Dermis microvascular lymphatic vessel endothelial cell (primary cell): ENCODE measurements at regions not wholly inside any gene's neighbourhood (a gene's known extent, or its start where the extent isn't known, plus 50 kb on each side); places are given as distances from the start of the nearest gene placed in this dataset.

Source experiments
- DNase-seq, 2 donors: peaks; one replicate each; pipeline versions ENCODE4 v3.0.0 to v3.0.0-alpha.2; 2010; ENCODE audit warnings: low read depth in 2 of 2

DNA sequence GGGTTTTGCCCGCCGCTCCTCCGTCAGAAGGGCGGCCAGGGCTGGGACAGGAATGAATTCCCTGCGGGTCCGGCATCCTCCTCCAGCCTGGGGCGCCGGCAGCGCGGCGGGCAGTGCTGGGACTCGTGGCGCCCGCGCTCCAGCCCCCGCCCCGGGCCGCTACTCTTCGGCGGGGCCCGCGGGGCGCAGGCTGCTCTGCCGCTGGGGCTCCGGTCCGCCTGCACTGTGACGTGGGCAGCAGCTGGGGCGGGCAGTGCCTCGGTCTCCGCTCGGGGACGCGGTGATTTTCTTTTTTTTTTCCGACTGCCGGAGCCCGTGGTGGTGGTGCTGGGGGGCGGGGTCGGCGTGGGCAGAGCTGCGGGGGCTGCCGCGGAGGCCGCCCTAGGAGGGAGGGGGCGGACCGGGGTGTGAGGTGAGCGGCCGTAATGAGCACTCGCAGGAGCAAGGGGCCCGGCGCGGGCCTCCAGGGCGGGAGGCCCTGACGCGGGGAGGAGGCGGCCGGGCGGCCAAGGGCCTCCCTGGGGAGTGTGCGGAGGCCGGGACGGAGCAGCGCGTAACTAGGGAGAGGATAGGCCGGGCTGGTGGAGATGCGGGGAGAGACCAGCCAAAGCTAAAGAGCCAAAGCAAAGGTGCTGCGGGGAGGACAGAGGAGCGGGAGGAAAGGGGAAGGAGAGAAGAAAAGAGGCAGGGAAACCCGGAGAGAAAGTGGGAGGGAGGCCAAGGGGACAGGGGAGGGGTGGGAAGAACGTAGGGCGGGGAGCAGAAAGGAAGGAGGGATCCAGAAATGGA lies 73.3 kb upstream of the ZBED5 start:
- DNase-seq = peak in 1 of 2 donors; percentile 79

DNA sequence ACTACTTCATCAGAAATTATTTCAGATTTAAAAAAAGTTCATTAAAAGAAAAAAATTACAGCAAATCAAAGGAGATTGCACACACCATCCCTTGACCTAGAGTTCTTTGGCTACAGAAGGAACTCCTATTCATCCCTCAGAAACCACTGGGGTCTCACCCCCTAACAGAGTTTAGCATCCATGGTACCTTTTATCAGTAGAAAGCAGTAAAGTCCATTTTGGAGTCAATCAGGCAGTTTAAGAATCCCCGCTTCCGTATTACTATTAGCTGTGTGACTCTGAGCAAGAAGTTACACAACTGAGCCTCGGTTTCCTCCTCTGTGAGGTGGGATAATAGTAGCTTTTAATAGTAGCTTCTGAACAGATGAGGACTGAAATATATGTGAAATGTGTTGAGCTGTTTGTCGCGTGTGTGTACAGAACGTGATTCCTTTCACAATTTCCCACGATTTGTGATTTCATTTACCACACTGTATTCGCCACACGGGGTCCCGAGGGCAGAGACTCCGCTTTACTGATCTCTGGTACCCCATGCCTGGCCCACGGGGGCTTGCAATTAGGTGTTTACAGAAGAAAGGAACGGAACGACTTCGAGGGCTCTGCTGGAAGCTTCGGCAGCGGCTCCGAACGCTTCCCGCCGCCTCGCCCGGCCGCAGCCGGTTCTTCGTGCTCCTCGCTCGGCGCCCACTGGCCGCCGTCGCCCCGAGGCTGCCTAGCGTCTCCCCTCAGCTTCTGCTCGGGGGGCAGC lies 72.5 kb upstream of the ZBED5 start:
- peak in 1 of 2 donors; percentile 33 for DNase-seq

DNA sequence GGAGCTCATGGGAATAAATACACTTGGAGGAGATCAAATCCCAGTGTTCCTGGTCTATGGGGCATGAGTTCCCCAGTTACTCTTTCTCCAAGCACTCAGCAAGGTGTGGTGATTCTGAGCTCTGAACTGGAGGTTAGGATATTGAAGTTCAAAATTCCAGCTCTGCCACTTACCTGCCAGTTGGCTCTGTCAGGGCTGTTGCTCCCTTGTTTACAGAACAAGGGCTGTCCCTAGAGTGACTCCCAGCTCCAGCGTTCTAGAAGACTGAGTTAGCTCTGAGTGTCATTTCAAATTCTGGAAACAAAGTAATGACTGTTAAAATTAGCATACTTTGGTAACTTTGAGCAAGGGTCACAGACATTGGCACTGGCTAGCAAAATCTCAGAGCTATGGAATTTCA lies 69.7 kb upstream of the ZBED5 start:
- no peak for DNase-seq

DNA sequence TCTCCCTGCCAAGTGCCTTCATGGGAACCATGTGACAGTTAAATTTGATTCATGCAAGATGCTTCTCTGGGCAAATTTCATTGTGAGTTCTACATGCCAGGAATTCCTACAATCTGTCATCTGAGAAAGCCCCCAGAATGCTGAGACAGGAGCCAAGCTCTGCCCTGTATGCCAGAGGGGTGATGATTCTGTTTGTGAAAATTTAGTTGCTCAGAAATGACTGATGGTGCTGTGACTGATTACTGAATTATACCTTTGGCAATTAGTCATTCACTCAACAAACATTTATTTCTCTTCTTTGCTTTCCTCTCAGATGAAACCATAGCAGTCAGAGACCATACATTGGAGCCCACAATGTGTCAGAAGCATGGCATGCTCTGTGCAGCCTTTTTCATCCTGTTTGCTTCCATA lies 69.0 kb upstream of the ZBED5 start:
- no peak for DNase-seq

DNA sequence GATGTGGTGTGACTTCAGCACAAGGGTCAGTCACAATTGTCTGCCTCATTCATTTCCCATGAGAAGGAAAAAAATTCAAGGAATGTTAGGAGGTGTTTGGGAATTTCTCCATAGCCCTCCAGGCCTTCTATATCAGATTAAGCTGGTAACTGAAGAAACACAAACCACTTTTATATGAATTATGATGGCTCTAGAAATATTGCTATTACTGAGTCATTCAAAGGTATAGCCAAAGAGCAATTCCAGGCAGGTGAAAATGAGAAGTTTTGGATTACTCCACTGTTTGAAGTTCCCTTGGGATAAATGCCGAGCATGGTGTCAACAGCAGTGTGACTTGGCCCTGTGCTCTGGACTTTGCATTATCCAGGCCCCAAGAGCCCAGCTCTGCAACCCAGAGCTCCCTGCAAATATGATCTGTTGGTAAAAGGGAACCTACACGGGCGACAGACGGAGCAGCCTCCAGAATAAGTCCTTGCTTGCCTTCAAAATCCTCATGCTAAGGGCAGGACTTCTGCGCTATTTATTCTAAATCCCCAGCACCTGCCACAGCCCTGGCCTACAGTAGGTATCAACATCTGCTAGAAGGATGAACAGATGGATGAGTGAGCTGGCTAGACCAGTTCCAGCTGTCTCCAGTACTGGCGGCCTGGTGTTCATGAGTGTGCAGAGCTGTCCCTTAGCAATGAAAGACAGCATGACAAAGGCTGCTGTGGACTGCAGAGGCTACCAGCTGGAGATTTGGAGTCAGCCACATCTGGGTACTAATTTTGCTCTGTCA lies 67.5 kb upstream of the ZBED5 start:
- DNase-seq = no peak

DNA sequence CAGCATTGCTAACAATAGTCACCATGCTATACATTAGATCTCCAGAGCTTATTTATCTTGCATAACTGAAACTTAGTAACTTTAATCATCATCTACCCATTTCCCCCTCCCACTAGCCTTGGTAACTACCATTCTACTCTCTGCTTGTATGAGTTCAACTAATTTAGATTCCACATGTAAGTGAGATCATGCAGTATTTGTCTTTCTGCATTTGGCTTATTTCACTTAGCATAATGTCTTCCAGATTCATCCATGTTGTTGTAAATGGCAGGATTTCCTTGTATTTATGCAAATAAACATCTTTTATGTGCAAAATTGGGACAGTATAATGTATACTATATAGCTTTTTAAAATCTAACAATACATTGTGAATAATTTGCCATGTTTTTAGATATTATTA lies 66.0 kb upstream of the ZBED5 start:
- DNase-seq = no peak

DNA sequence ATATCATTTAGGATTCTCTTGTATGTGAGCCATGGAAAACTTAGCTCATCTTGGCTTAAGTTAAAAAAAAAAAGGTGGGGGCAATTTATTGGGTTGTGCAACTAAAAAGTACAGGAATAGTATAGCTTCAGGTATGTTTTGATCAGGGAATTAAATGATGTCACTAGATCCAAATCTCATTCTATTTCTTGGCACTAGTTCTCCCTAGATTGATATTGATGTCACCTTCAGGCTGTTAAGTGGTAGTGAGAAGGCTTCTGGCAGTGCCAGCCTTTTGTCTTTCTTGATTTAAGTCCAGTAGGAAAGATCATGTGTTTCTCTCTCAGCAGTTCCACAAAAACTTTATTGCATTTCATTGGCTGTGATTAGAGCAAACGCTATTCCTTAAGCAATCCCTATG lies 65.0 kb upstream of the ZBED5 start:
- no peak for DNase-seq

DNA sequence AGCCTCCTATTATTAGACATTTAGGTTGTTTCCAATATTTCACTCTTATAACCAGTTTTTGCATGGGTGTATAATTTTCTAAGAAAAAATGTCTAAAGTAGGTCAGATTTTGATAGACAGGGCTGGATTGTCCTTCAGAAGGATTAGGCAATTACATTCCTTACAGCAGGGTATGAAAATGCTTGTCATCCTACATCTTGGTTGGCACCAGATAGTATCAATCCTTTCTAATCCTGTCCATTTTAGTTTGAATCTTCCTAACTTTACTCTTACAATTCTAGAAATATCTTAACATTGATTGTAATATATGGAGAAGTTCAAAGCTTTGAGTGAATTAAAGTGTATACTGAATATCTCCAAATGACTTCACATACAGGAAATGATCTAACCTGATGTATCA lies 63.0 kb upstream of the ZBED5 start:
- DNase-seq = no peak

DNA sequence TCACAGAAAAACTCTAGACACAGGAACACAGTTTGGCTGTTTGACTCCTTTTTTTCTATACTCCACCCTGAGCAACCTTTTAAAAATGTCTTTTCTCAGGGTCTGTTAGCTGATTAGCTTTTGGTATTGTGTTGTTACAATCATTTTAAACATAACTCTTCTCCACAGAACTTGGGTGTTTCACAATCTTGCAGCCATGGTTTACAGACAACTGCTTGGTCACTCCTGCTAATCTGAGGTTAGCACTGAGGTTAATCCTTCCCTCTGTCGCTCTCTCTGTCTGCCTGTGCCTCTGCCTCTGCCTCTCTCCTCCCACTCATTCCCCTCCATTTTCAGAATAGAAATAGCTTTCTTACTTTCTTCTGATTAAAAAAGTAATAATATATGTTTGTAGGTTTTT lies 62.4 kb upstream of the ZBED5 start:
- no peak for DNase-seq

DNA sequence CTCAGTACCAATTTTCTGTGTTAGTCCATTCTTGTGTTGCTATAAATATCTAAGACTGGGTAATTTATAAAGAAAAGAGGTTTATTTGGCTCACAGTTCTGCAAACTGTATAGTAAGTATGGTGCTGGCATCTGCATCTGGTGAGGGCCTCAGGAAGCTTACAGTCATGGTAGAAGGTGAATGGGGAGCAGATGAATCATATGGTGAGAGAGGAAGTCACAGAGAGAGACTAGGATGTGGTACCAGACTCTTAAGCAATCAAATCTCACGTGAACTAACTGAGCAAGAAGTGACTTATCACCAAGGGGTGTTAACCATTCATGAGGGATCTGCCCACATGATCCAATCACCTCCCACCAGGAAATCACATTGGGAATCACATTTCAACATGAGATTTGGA lies 60.8 kb upstream of the ZBED5 start:
- no peak for DNase-seq

DNA sequence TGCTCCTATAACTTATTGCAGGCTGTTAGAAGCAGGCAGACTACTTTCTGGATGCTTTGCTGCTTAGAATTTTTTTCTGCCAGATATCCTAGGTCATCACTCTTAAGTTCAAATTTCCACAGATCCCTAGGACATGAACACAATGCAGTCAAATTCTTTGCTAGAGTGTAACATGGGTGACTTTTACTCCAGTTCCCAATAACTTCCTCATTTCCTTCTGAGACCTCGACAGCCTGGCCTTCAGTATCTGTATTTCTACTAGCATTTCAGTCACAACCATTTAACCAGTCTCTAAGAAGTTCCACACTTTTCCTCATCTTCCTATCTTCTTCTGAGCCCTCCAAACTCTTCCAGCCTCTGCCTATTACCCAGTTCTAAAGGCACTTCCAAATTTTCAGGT lies 60.4 kb upstream of the ZBED5 start:
- no peak for DNase-seq

DNA sequence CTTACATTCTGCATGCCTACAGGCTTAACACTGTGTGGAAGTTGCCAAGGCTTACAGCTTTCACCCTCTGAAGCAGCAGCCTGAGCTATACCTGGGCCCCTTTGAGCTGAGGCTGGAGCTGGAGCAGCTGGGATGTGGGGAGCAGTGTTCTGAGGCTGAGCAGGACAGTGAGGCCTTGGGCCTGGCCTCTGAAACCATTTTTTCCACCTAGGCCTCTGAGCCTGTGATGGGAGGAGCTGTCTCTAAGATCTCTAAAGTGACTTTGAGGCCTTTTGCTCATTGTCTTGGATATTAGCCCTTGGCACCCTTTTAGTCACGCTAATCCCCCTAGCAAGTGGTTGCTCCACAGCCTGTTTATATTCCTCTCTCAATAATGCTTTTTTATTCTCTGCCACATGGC lies 59.9 kb upstream of the ZBED5 start:
- DNase-seq = no peak

DNA sequence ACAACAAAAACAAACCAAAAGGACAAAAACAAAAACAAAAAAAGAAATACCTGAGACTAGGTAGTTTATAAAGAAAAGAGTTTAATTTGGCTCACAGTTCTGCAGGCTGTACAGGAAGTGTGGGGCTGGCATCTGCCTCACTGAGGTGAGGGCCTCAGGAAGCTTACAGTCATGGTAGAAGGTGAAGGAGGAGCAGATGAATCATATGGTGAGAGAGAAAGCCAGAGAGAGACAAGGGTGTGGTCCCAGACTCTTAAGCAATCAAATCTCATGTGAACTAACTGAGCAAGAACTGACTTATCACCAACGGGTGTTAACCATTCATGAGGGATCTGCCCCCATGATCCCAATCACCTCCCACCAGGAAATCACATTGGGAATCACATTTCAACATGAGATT lies 58.8 kb upstream of the ZBED5 start:
- DNase-seq = no peak

DNA sequence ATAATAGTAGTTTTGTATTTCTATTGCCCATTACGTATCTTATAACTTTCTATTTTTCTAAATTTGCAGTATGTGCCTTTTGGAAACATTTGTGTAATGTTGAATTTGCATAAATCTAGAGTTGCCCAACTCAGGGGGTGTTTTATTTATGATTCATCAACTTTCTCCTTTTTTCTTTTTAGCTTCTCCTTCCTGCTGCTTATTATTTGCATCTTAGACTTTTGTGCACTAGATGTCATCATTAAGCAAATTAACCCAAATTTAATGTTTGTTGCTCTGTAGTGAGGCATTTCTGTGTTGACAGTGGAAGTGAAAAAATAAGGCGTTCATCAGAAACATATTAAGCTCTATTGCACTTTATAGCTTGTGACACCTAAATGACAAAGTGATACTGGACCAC lies 56.2 kb upstream of the ZBED5 start:
- DNase-seq = no peak

DNA sequence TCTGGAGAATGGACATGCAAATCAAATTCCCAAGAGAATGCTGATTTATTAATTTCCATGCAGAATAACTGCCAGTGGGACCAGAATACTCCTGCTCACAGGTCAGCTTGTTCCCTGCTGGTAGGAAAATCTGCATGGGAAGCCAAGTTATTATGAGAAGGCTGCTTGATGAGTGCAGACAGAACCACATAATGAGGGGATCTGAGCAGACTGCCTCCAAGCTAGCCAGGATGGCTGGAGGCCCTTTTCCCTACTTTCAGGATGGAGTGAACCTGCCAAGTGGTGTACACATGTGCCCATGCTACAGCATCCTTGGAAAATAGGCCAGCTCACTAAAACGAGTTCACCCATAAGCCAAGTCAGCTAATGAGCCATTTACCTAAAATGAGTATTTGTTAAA lies 55.2 kb upstream of the ZBED5 start:
- no peak for DNase-seq

DNA sequence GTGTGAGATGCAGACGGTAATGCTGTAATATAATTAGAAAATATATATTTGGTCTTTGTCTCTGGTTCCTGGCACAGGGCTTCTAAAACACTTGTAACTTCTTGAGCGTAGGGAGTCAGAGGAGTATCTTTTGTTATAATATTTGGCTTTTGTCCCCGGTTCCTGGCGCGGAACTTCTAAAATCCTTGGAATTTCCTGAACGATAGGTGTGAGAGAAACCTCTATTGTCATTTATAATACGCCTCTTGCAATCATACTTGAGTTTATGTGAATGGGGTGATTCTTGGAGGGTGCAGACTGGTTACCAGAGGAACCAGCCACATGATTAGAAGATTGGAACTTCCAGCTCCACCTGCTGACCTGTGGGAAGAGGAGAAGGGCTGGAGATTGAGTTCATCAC lies 54.1 kb upstream of the ZBED5 start:
- DNase-seq = peak in 1 of 2 donors; percentile 19

DNA sequence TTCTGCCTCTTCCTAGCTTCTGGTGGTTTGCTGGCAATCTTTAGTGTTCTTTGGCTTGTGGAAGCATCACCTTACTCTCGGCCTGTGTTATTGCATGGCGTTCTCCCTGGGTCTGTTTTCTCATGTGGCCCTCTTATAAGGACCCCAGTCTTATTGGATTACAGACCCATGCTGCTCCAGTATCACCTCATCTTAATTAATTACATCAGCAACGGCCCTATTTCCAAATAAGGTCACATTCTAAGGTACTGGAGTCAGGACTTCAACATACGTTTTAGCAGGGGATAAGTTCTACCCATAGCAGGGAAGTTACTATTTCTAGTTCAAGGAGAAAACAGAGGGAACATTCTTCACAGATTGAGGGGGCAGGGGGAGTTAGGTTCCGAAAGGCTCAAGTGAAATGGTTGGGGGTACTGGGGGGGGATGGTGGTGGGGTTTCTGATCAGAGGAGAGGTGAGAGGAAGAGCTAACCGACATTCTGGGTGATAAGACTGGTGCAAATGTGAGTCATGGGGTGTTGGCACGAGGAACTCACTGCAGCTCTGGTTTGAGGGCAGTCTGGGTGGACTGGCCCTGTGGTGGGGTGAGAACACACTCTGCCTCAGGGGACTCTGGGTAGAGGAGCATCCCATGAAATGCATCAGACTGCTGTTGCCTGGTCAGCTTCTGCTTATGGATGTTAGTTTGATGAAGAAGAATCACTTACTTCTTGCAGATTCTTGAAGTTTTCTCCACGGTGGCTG lies 51.5 kb upstream of the ZBED5 start:
- DNase-seq = no peak

DNA sequence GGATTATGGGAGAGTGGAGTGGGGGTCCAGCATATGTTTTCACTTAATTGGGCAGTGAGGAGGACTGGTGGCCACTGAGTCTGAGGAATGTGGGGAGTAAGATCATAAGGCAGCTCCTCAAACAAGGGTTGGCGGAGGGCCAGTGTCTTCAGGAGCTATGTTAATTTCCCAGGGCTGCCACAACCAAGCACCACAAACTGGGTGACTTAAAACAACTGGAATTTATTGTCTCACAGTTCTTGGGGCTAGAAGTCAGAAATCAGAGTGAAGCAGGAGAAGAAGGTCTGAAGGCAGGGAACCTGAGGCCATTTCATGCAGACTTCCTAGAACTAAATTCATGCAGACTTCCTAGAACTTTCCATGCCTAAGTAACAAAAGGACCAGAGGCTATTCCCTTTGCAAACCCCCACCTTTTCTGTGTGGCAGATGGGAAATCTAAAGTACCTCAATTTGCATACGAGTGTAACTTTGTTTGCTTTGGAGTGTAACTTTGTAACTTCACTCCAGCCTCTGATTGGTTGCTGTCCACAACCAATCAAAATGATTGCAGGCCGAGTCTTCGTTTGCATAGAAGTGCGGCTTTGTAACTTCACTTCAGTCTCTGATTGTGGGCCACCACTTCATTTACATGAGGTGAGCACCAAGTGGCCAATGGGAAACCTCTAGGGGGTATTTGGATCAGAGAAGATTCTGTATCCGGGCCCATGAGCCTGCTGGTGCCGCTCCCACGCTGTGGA lies 50.5 kb upstream of the ZBED5 start:
- no peak for DNase-seq
